Retinal pigment epithelial cell (primary cell): ENCODE measurements at regions not wholly inside any gene's neighbourhood (a gene's known extent, or its start where the extent isn't known, plus 50 kb on each side); places are given as distances from the start of the nearest gene placed in this dataset.

Experiments
- DNase-seq: peaks from one replicate; pipeline ENCODE4 v3.0.0-alpha.2; 2010; ENCODE audit warnings: low read depth
- H3K4me3 ChIP-seq: 2 replicates; pipeline ENCODE4 v1.5.1; 2011; ENCODE audit warnings: mild to moderate bottlenecking, low read length, control low read depth, moderate library complexity
- TF ChIP-seq, protein P1 (sequence below): conservative IDR thresholded peaks from 2 replicates; pipeline ENCODE4 v1.5.1; 2011; ENCODE audit warnings: low read depth, low read length, control low read depth, inconsistent platforms

DNA sequence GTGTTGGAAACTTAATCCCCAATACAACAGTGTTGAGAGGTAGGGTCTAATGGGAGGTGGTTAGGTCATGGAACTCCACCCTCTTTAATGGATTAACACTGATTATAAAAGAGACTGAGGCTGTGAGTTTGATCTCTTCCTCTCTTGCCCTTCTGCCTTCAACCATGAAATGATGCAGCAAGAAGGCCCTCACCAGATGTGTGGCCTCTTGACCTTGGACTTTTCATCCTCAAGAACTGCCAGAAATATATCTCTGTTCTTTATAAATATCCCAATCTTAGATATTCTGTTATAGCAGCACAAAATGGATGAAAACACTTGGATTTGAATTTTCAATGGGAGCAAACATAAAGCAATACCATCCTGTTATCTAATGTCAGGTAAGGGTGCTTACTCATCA lies 67.6 kb downstream of the NMUR2 start:
- TF ChIP-seq, protein P1, sequence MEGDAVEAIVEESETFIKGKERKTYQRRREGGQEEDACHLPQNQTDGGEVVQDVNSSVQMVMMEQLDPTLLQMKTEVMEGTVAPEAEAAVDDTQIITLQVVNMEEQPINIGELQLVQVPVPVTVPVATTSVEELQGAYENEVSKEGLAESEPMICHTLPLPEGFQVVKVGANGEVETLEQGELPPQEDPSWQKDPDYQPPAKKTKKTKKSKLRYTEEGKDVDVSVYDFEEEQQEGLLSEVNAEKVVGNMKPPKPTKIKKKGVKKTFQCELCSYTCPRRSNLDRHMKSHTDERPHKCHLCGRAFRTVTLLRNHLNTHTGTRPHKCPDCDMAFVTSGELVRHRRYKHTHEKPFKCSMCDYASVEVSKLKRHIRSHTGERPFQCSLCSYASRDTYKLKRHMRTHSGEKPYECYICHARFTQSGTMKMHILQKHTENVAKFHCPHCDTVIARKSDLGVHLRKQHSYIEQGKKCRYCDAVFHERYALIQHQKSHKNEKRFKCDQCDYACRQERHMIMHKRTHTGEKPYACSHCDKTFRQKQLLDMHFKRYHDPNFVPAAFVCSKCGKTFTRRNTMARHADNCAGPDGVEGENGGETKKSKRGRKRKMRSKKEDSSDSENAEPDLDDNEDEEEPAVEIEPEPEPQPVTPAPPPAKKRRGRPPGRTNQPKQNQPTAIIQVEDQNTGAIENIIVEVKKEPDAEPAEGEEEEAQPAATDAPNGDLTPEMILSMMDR: no peak
- no peak overlapping the region for H3K4me3 ChIP-seq
- no peak for DNase-seq

DNA sequence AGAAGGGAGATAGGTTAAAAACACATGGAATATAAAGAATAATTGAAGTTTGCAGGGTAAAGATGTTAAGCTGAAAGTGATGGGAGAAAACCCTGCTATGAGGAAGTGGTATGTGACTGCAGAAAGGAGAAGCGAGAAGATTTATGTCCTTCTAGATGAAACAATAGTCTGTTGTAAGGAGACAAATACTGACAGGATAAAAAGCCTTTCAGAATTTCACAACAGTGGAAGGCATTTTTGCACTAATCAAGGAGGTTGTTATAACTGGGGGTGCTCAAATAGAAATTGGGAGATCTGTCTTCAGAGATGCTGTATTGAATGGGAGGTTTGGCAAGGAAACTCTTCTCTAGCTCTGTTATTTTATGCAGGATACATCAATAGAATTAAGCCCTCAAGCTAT lies 69.6 kb downstream of the NMUR2 start:
- TF ChIP-seq, protein P1: no peak

DNA sequence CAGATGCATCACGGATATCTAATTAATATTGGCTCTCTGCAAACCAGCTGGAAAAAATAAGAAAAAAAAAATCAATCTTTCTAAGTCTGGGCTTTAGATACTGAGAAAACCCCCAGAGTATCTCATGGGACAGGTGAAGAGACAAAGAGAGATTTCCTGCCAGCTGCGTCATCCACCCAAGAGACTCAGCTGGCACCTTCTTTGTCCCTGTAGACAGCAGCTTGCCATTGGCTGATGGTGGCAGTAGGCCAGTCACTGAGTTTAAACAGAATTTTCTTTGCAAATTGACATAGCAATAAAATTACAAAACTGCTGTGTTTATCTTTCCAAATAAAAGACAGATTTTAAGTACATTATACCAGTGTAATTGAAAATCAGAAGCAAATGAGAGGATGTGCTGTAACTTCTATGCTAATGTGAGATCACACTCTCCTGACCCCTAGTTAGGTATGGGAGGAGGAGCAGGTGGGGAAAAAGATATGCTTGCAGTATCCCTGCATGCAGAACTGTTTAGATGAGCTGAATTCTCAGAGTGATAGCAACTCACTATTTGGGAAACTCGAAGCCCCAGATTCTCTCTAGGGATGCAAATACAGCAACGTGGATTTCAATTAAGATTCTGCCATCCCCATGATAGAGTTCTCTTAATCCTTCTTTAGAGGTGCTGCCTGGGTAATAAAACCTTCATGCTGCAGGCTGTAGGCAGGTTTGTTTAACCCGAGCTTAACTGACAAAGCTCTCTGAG lies 72.2 kb downstream of the NMUR2 start:
- DNase-seq: no peak
- TF ChIP-seq, protein P1: no peak
- no peak overlapping the region for H3K4me3 ChIP-seq

More for the DNA sequence above, 69.6 kb downstream of the NMUR2 start:
- DNase-seq: no peak
- no peak overlapping the region for H3K4me3 ChIP-seq

DNA sequence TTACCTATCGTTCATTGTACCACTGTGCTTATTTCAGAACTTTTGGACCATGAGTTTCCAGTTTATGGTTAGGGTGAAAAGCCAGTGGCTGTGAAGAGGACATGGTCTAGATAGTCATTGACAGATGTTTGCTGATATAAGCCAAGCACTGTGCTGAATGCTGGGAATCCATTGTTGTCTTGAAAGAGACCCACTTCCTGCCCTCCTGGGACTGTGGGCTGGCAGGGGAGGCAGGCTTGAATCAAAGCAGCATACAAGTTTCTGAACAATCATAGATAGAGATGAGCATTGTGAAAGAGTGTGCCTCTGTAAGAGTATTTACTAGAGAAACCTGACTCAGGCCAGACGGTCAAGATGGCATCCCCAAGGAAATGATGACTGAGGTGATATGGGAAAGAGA lies 73.4 kb downstream of the NMUR2 start:
- no peak for DNase-seq
- TF ChIP-seq, protein P1: no peak
- no peak overlapping the region for H3K4me3 ChIP-seq

DNA sequence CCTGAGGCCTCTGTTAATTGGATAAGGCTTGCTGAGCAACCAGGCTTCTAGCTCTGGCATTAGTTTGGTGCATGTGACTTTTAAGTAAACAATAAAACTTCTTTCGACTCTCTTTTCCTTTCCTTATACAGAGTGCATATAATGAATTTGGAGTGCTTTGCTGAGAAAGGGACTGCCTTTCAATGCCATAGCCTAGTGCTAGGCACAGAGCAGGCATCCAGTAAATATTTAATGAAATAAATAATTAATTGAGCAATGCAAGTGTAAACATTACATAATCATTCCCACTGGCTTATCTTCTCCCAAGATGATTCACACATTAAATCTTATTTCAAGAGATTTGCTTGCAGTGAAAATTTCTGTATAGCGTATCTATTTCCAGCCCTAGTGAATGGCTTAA lies 74.1 kb downstream of the NMUR2 start:
- TF ChIP-seq, protein P1: no peak
- H3K4me3 ChIP-seq: no peak overlapping the region
- DNase-seq: no peak

DNA sequence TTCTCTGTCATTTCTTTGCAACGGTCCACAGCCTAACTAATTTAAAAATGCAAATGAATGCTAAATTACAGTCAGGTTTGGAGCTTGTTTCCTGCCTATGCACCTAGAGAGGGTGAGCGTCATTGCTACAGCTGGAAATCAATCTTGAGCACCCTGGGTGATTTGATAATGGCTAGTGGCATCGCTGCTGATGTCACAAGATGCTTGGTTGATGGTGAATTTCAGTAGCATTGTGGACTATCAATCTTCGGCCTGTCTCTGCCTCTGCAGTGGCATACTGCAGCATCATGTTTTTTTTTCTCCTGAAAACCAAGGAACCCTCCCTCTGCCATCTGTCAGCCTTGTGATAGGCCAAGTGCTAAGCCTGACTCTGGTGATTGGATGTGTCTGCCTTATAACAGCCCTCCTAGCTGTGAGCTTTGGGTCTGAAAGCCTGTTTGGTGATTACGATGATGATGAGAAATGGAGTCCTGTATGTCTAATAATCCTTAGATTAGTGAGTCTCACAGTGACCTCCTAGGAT lies 75.3 kb downstream of the NMUR2 start:
- H3K4me3 ChIP-seq: no peak overlapping the region
- DNase-seq: no peak
- TF ChIP-seq, protein P1: no peak

DNA sequence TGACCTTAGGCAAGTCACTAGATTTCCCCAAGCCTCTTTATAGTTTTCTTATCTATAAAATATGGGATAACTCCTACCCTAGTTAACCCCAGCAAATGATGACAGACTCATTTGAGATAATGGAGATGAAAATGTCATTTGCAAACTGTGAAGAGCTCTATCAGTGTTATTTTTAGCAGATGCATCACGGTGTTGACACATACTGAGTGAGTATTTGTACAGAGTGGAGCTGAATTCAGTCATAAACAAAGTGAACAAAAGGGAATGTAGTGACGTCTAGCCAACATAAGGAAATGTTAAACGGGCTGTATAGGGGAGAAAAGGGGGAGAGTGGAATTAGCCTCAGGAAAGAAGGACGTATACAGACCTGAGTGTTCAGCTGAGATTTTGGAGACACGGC lies 75.9 kb downstream of the NMUR2 start:
- TF ChIP-seq, protein P1: no peak
- H3K4me3 ChIP-seq: no peak overlapping the region
- no peak for DNase-seq
